ENCODE measurements at regions not wholly inside any gene's neighbourhood (a gene's known extent, or its start where the extent isn't known, plus 50 kb on each side); places are given as distances from the start of the nearest gene placed in this dataset.

DNA sequence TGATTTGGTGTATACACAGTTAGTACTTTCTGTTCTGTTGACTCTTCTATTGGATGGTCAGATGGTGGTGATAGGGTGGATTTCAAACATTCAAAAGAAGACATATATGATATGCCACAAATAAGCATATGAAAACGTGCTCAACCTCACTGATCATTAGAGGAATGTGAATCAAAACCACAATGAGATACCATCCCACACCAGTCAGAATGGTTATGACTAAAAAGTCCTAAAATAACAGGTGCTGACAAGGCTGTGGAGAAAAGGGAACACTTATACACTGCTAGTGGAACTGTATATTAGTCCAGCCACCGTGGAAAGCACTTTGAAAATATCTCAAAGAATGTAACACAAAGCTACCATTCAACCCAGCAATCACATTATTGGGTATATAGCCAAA lies 425.5 kb downstream of the C12orf50 start:
- no peaks in the 10 kb centered on the region for H3K4me1 ChIP-seq
- no peaks in the 10 kb centered on the region for H3K36me3 ChIP-seq
- no peak overlapping the region for H3K4me3 ChIP-seq
- no peaks in the 10 kb centered on the region for H3K27me3 ChIP-seq
- no peak for DNase-seq
- WGBS, 2 donors (ENCODE audit: low coverage in 1 of 2), result 59 to 69% methylated on average over 2 of the region's 2 CpGs
- in situ Hi-C loops (cut with MboI; ENCODE audit: low pct_ligation_motif_present in 1 of 4, low pct_unique_long_range_greater_than_20kb in 1 of 4, low sequenced_read_pairs in 3 of 4) (no loop called here), intact Hi-C loops (cut with DNase I; ENCODE audit: low total_unique reads) (no loop called here)
- no peak overlapping the region for H3K27ac ChIP-seq
- TF ChIP-seq POLR2AphosphoS5 (IDR thresholded peaks at IDR 0.05) (no peak), EP300 (IDR thresholded peaks at IDR 0.05; ENCODE audit: low read depth) (no peak), POLR2A (IDR thresholded peaks at IDR 0.05) (no peak)
- TF ChIP-seq, protein P1, sequence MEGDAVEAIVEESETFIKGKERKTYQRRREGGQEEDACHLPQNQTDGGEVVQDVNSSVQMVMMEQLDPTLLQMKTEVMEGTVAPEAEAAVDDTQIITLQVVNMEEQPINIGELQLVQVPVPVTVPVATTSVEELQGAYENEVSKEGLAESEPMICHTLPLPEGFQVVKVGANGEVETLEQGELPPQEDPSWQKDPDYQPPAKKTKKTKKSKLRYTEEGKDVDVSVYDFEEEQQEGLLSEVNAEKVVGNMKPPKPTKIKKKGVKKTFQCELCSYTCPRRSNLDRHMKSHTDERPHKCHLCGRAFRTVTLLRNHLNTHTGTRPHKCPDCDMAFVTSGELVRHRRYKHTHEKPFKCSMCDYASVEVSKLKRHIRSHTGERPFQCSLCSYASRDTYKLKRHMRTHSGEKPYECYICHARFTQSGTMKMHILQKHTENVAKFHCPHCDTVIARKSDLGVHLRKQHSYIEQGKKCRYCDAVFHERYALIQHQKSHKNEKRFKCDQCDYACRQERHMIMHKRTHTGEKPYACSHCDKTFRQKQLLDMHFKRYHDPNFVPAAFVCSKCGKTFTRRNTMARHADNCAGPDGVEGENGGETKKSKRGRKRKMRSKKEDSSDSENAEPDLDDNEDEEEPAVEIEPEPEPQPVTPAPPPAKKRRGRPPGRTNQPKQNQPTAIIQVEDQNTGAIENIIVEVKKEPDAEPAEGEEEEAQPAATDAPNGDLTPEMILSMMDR (IDR thresholded peaks at IDR 0.05), result no peak
- no peaks in the 10 kb centered on the region for H3K9me3 ChIP-seq

DNA sequence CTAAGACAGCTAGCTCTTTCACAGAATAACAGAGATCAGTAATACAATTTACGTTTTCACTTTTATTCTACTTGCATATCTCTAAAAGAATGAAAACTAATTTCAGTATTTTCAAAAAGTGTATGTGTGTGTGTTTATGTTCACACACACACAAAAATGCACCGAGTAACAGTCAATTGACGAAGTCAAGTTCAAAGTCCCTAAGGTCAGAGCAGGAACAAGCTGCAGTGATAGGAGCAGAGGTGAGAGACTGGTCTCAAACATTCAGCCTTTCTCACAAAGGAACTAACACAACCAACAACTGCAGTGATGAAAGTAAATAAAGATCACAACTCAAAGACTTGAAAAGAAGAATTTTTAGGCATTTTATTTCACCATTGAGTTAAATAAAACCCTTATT lies 429.7 kb downstream of the C12orf50 start:
- intact Hi-C loops (cut with DNase I; ENCODE audit: low total_unique reads), result no loop called here
- no peak overlapping the region for H3K27ac ChIP-seq
- in situ Hi-C loops (cut with MboI; ENCODE audit: low pct_ligation_motif_present in 1 of 4, low pct_unique_long_range_greater_than_20kb in 1 of 4, low sequenced_read_pairs in 3 of 4), result no loop called here
- 49 to 55% methylated on average over 2 to 3 of the region's 3 CpGs for WGBS, 2 donors (ENCODE audit: low coverage in 1 of 2)
- no peaks in the 10 kb centered on the region for H3K4me1 ChIP-seq
- no peak overlapping the region for H3K4me3 ChIP-seq
- H3K36me3 ChIP-seq, result no peaks in the 10 kb centered on the region
- H3K27me3 ChIP-seq, result no peaks in the 10 kb centered on the region
- no peaks in the 10 kb centered on the region for H3K9me3 ChIP-seq
- DNase-seq, result no peak
- no peak for TF ChIP-seq POLR2A (IDR thresholded peaks at IDR 0.05)
- TF ChIP-seq, protein P1 (IDR thresholded peaks at IDR 0.05), result no peak
- TF ChIP-seq EP300 (IDR thresholded peaks at IDR 0.05; ENCODE audit: low read depth), result no peak
- no peak for TF ChIP-seq POLR2AphosphoS5 (IDR thresholded peaks at IDR 0.05)

- in situ Hi-C loops (cut with MboI; ENCODE audit: low pct_ligation_motif_present in 1 of 4, low pct_unique_long_range_greater_than_20kb in 1 of 4, low sequenced_read_pairs in 3 of 4), result no loop called here
- TF ChIP-seq POLR2AphosphoS5 (IDR thresholded peaks at IDR 0.05) (no peak), EP300 (IDR thresholded peaks at IDR 0.05; ENCODE audit: low read depth) (no peak), POLR2A (IDR thresholded peaks at IDR 0.05) (no peak)
- TF ChIP-seq, protein P1 (IDR thresholded peaks at IDR 0.05), result no peak
- intact Hi-C loops (cut with DNase I; ENCODE audit: low total_unique reads), result no loop called here
- WGBS, 2 donors (ENCODE audit: low coverage in 1 of 2), result 61 to 71% methylated on average over 3 of the region's 3 CpGs
- no peak overlapping the region for H3K4me3 ChIP-seq
- no peak overlapping the region for H3K27ac ChIP-seq
- H3K9me3 ChIP-seq, result no peaks in the 10 kb centered on the region
- DNase-seq, result no peak
- H3K4me1 ChIP-seq, result no peaks in the 10 kb centered on the region
- H3K27me3 ChIP-seq, result no peaks in the 10 kb centered on the region
- no peaks in the 10 kb centered on the region for H3K36me3 ChIP-seq
These were observed 432.1 kb downstream of the C12orf50 start for GRCh38 chr12:87597114-87597513.

DNA sequence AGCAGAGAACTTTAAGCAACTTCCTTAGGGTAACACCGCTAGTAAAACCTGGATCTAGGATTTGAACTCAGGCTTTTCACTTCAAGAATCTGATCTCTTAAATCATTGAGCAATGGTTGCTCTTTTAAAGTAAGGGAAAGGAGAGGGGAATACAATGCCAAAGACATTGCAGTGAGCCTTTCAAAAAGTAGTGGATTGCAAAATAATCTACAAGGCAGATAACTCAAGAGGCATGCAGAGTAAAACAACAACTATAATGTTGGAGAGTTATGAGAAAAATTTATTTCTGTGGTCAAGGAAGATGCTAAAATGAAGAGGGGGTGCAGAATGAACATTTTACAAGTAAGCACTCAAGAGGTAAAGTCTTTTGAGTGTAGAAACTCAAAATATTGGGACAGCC lies 432.6 kb downstream of the C12orf50 start:
- no peaks in the 10 kb centered on the region for H3K9me3 ChIP-seq
- H3K4me1 ChIP-seq, result no peaks in the 10 kb centered on the region
- WGBS, 2 donors (ENCODE audit: low coverage in 1 of 2), result 90% methylated on average over 1 of the region's 1 CpG; no CpG with 5 or more reads in 1 of the 2 donors
- H3K36me3 ChIP-seq, result no peaks in the 10 kb centered on the region
- in situ Hi-C loops (cut with MboI; ENCODE audit: low pct_ligation_motif_present in 1 of 4, low pct_unique_long_range_greater_than_20kb in 1 of 4, low sequenced_read_pairs in 3 of 4), result no loop called here
- no peak overlapping the region for H3K27ac ChIP-seq
- H3K4me3 ChIP-seq, result no peak overlapping the region
- TF ChIP-seq EP300 (IDR thresholded peaks at IDR 0.05; ENCODE audit: low read depth) (no peak), POLR2AphosphoS5 (IDR thresholded peaks at IDR 0.05) (no peak)
- TF ChIP-seq, protein P1 (IDR thresholded peaks at IDR 0.05), result no peak
- H3K27me3 ChIP-seq, result no peaks in the 10 kb centered on the region
- intact Hi-C loops (cut with DNase I; ENCODE audit: low total_unique reads), result no loop called here
- no peak for DNase-seq

Data from transverse colon (tissue), 4 donors.